Breast epithelium (tissue), 3 donors: ENCODE measurements at regions not wholly inside any gene's neighbourhood (a gene's known extent, or its start where the extent isn't known, plus 50 kb on each side); places are given as distances from the start of the nearest gene placed in this dataset.

Experiments
- POLR2A ChIP-seq: fragments of 450-650 bp; IDR thresholded peaks from one replicate; pipeline ENCODE4 v1.6.1; 2016; ENCODE audit warnings: antibody characterized with exemption, mild to moderate bottlenecking, moderate library complexity
- TF ChIP-seq, protein P1 (sequence below), 3 donors: fragments of 450-650 bp; IDR thresholded peaks; one replicate each; pipeline ENCODE4 v1.5.1; 2016 to 2017; ENCODE audit warnings: antibody characterized with exemption in 3 of 3, mild to moderate bottlenecking in 3 of 3, moderate library complexity in 3 of 3

GRCh38 chr4:136112116-136112515 is 1420.2 kb downstream of the PCDH18 start:
- TF ChIP-seq, protein P1, sequence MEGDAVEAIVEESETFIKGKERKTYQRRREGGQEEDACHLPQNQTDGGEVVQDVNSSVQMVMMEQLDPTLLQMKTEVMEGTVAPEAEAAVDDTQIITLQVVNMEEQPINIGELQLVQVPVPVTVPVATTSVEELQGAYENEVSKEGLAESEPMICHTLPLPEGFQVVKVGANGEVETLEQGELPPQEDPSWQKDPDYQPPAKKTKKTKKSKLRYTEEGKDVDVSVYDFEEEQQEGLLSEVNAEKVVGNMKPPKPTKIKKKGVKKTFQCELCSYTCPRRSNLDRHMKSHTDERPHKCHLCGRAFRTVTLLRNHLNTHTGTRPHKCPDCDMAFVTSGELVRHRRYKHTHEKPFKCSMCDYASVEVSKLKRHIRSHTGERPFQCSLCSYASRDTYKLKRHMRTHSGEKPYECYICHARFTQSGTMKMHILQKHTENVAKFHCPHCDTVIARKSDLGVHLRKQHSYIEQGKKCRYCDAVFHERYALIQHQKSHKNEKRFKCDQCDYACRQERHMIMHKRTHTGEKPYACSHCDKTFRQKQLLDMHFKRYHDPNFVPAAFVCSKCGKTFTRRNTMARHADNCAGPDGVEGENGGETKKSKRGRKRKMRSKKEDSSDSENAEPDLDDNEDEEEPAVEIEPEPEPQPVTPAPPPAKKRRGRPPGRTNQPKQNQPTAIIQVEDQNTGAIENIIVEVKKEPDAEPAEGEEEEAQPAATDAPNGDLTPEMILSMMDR (IDR thresholded peaks at IDR 0.05) = no peak
- TF ChIP-seq POLR2A = no peak
